ENCODE measurements at regions not wholly inside any gene's neighbourhood (a gene's known extent, or its start where the extent isn't known, plus 50 kb on each side); places are given as distances from the start of the nearest gene placed in this dataset.
"Not testable (repeated sequence)": the region's sequence is repeated elsewhere in the genome, so short reads cannot be mapped to it uniquely, and the experiment has no call there.

DNA sequence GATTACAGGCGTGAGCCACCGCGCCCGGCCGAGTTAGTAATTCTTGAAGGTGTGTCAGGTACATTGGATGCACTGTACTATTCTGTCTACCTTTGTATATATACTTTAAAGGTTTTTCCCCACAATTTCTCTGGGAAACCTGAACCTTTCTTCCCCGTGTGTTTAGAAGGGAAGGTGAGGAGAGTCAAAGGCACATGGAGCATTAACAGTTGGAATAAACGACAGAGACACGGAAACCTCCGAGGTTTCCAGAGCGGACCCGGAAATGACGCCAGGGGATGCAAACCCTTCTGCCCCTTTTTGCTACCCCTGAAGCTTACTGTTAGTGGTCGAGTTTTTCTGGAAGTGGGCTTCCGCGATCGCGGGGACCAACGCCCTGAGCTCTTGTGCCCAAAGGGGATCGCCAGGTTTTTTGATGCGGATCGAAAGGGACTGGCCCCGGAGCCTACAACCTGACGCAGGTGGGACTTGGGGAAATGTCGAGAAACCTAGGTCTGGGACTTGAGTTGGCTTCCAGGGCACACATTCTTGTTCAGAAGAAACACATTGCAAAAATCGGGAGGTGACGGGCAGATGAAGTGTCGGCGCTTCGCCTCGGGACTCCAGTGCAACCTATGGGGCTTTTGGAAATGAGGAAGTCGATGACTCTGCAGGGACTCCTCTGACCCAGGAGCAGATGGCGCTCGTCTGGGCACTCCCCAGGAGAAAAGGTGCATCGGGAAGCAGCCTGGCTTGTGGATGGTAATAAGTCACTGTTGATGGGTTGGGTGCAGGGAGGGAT is 218.2 kb downstream of the OR2B2 start:
- Histone ChIP-seq H2BK15ac (ENCODE audit: low read length) (no peak overlapping the region), H2BK120ac (ENCODE audit: low read depth, low read length) (no peak overlapping the region), H2BK5ac (ENCODE audit: low read length) (no peak overlapping the region), H4K8ac (ENCODE audit: low read depth, low read length) (no peak overlapping the region), H3K4me3 (ENCODE audit: low read length in 2 of 2) (peak overlapping the region; percentile 45 to 91), H3K36me3 (replicated peaks in 1 of 2; ENCODE audit: control insufficient read depth in 2 of 2, insufficient read depth in 2 of 2, low read length in 2 of 2) (no peaks in the 10 kb centered on the region), H3K4me1 (ENCODE audit: control insufficient read depth in 2 of 2, insufficient read depth in 1 of 2, low read depth in 1 of 2, low read length in 2 of 2) (peaks cover 0 to 3% of the 10 kb centered on the region in 2 donors), H3K18ac (ENCODE audit: low read length) (peak overlapping the region; percentile 20), H3K9ac (ENCODE audit: low read depth, low read length, poor library complexity) (no peak overlapping the region), H3K27ac (replicated peaks; ENCODE audit: low read length) (peak overlapping the region; percentile 47), H3K27me3 (ENCODE audit: control insufficient read depth in 3 of 3, insufficient read depth in 3 of 3, low read depth in 1 of 3, low read length in 3 of 3) (peaks cover 0 to 9% (median 0%) of the 10 kb centered on the region in 3 experiments), H2AFZ (ENCODE audit: low read length) (peak overlapping the region; percentile 91), H3K4ac (ENCODE audit: low read length) (no peak overlapping the region), H3K14ac (ENCODE audit: low read length) (no peak overlapping the region), H3K9me3 (replicated peaks in 1 of 2; ENCODE audit: control insufficient read depth in 2 of 2, insufficient read depth in 1 of 2, low read depth in 1 of 2, low read length in 2 of 2) (no peaks in the 10 kb centered on the region), H4K91ac (ENCODE audit: low read depth, low read length, poor library complexity) (no peak overlapping the region), H2BK12ac (ENCODE audit: low read length) (no peak overlapping the region), H2AK5ac (ENCODE audit: low read depth, low read length) (no peak overlapping the region), H3K23ac (ENCODE audit: low read depth, low read length, poor library complexity) (no peak overlapping the region), H3K4me2 (ENCODE audit: insufficient read depth, low read length, poor library complexity, severe bottlenecking) (peak overlapping the region; percentile 47), H3K79me1 (ENCODE audit: low read depth, low read length) (no peaks in the 10 kb centered on the region)
- DNase-seq (ENCODE audit: low spot score) = no peak
- no CpG with 5 or more reads among the region's 34 CpGs for WGBS, 2 donors (ENCODE audit: extremely low coverage in 2 of 2, insufficient read length in 2 of 2, insufficient replicate concordance in 1 of 2)

DNA sequence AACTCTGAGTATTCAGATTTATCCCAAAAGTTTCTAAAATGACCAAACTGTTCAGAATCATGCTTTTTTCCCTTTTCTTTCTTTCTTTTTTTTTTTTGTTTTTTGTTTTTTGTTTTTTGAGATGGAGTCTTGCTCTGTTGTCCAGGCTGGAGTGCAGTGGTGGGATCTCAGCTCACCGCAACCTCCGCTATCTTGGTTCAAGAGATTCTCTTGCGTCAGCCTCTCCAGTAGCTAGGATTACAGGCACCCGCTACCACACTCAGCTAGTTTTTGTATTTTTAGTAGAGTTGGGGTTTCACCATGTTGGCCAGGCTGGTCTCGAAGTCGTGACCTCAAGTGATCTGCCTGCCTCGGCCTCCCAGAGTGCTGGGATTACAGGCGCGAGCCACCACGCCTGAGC is 219.2 kb upstream of the ZNF184 start:
- not testable (repeated sequence) for H3K27ac ChIP-seq (replicated peaks; ENCODE audit: low read length); H3K36me3 ChIP-seq (replicated peaks in 1 of 2; ENCODE audit: control insufficient read depth in 2 of 2, insufficient read depth in 2 of 2, low read length in 2 of 2); H3K4me1 ChIP-seq (ENCODE audit: control insufficient read depth in 2 of 2, insufficient read depth in 1 of 2, low read depth in 1 of 2, low read length in 2 of 2); H2AFZ ChIP-seq (ENCODE audit: low read length); H2AK5ac ChIP-seq (ENCODE audit: low read depth, low read length); H3K9me3 ChIP-seq (replicated peaks in 1 of 2; ENCODE audit: control insufficient read depth in 2 of 2, insufficient read depth in 1 of 2, low read depth in 1 of 2, low read length in 2 of 2); H3K4me2 ChIP-seq (ENCODE audit: insufficient read depth, low read length, poor library complexity, severe bottlenecking); H3K4me3 ChIP-seq (ENCODE audit: low read length in 2 of 2); H3K4ac ChIP-seq (ENCODE audit: low read length); H3K14ac ChIP-seq (ENCODE audit: low read length); H4K91ac ChIP-seq (ENCODE audit: low read depth, low read length, poor library complexity); H3K27me3 ChIP-seq (ENCODE audit: control insufficient read depth in 3 of 3, insufficient read depth in 3 of 3, low read depth in 1 of 3, low read length in 3 of 3); H3K9ac ChIP-seq (ENCODE audit: low read depth, low read length, poor library complexity); H2BK12ac ChIP-seq (ENCODE audit: low read length); H3K18ac ChIP-seq (ENCODE audit: low read length); H4K8ac ChIP-seq (ENCODE audit: low read depth, low read length); H3K23ac ChIP-seq (ENCODE audit: low read depth, low read length, poor library complexity); H2BK15ac ChIP-seq (ENCODE audit: low read length); H2BK120ac ChIP-seq (ENCODE audit: low read depth, low read length); H3K79me1 ChIP-seq (ENCODE audit: low read depth, low read length); H2BK5ac ChIP-seq (ENCODE audit: low read length); DNase-seq (ENCODE audit: low spot score)
- no CpG with 5 or more reads among the region's 10 CpGs for WGBS, 2 donors (ENCODE audit: extremely low coverage in 2 of 2, insufficient read length in 2 of 2, insufficient replicate concordance in 1 of 2)

DNA sequence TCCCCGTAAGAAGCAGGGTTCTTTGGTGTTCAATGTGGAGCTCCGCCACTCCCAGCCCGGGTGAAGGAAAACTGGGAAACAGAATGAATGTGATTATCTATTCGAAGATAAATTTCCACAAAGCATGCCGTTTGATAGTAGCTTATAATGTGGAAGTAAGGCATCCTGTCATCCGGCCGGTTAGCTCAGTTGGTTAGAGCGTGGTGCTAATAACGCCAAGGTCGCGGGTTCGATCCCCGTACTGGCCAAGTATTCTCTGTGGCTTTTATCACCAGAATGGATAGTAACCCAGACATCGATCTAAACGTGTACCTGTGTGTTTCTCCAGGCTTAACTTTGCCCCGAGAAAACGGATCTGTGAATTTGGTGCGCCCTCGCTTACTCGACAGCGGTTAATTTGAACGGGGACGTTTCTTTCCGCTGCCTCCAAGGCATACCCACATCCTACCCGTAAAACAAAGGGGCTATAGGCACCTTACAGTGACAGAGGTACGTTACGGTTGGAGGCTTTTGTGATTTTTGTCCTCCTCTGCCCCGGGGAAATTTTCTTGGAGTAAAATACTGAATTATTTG is 215.2 kb upstream of the ZNF184 start:
- Histone ChIP-seq H3K9me3 (replicated peaks in 1 of 2; ENCODE audit: control insufficient read depth in 2 of 2, insufficient read depth in 1 of 2, low read depth in 1 of 2, low read length in 2 of 2) (no peaks in the 10 kb centered on the region), H3K4me2 (ENCODE audit: insufficient read depth, low read length, poor library complexity, severe bottlenecking) (peak overlapping the region; percentile 45), H2BK120ac (ENCODE audit: low read depth, low read length) (no peak overlapping the region), H3K4me1 (ENCODE audit: control insufficient read depth in 2 of 2, insufficient read depth in 1 of 2, low read depth in 1 of 2, low read length in 2 of 2) (no peaks in the 10 kb centered on the region), H2BK5ac (ENCODE audit: low read length) (no peak overlapping the region), H3K4me3 (ENCODE audit: low read length in 2 of 2) (peak overlapping the region; percentile 62 to 88), H2AK5ac (ENCODE audit: low read depth, low read length) (no peak overlapping the region), H2AFZ (ENCODE audit: low read length) (peak overlapping the region; percentile 93), H3K23ac (ENCODE audit: low read depth, low read length, poor library complexity) (no peak overlapping the region), H3K18ac (ENCODE audit: low read length) (no peak overlapping the region), H2BK15ac (ENCODE audit: low read length) (no peak overlapping the region), H3K27ac (replicated peaks; ENCODE audit: low read length) (peak overlapping the region; percentile 54), H4K8ac (ENCODE audit: low read depth, low read length) (no peak overlapping the region), H3K4ac (ENCODE audit: low read length) (no peak overlapping the region), H3K79me1 (ENCODE audit: low read depth, low read length) (no peaks in the 10 kb centered on the region), H3K36me3 (replicated peaks in 1 of 2; ENCODE audit: control insufficient read depth in 2 of 2, insufficient read depth in 2 of 2, low read length in 2 of 2) (no peaks in the 10 kb centered on the region), H3K9ac (ENCODE audit: low read depth, low read length, poor library complexity) (no peak overlapping the region), H2BK12ac (ENCODE audit: low read length) (no peak overlapping the region), H4K91ac (ENCODE audit: low read depth, low read length, poor library complexity) (no peak overlapping the region), H3K14ac (ENCODE audit: low read length) (no peak overlapping the region), H3K27me3 (ENCODE audit: control insufficient read depth in 3 of 3, insufficient read depth in 3 of 3, low read depth in 1 of 3, low read length in 3 of 3) (no peaks in the 10 kb centered on the region)
- no CpG with 5 or more reads among the region's 28 CpGs for WGBS, 2 donors (ENCODE audit: extremely low coverage in 2 of 2, insufficient read length in 2 of 2, insufficient replicate concordance in 1 of 2)
- DNase-seq (ENCODE audit: low spot score) = peak; percentile 88

DNA sequence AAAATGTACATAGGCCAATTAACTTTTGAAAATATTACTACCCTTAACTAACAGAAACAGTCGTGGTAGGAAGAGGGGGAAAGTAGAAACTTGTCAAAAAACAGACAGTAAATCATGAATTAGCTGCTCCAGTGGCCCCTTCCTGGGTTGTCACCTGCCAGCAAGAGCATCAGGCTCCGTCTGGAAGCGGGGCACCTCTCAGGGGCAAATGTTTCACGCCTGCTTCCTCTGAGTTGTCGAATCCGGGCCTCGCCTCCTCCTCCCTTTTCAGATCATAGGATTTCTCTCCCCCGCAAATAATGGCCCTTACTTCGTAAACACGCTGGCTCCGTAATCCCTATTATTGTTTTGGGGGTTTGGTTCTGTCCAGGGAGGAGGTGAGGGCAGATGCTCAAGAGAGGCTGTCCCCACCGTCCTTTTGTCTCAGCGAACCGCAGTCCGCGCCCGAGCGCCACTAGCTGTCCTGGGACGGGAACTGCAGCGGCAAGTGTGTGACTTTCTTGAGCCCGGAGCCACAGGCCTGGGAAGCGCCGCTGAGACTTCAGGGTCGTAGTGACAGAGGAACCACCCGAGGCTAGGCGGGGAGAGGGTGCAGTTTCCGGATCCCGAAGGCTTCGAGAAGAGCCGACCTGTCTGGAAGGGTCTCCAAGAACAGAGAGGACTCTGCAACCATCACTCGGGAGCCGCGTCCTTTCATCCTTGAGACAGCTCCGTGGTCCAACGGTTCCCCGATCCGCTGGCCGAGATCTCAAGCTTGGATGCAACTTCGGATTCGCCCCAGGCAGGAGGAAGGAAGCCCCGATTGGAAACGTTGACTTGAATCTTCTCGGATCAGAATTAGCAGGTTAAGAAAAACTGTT is 214.5 kb upstream of the ZNF184 start:
- H3K4me2 ChIP-seq (ENCODE audit: insufficient read depth, low read length, poor library complexity, severe bottlenecking) = peak overlapping the region; percentile 65
- no peak overlapping the region for H3K23ac ChIP-seq (ENCODE audit: low read depth, low read length, poor library complexity)
- H3K14ac ChIP-seq (ENCODE audit: low read length) = no peak overlapping the region
- H3K18ac ChIP-seq (ENCODE audit: low read length) = peak overlapping the region; percentile 5
- no peaks in the 10 kb centered on the region for H3K36me3 ChIP-seq (replicated peaks in 1 of 2; ENCODE audit: control insufficient read depth in 2 of 2, insufficient read depth in 2 of 2, low read length in 2 of 2)
- H3K27ac ChIP-seq (replicated peaks; ENCODE audit: low read length) = peak overlapping the region; percentile 54
- H2BK120ac ChIP-seq (ENCODE audit: low read depth, low read length) = no peak overlapping the region
- no peaks in the 10 kb centered on the region for H3K4me1 ChIP-seq (ENCODE audit: control insufficient read depth in 2 of 2, insufficient read depth in 1 of 2, low read depth in 1 of 2, low read length in 2 of 2)
- H2BK5ac ChIP-seq (ENCODE audit: low read length) = no peak overlapping the region
- DNase-seq (ENCODE audit: low spot score) = peak; percentile 81
- no peak overlapping the region for H4K8ac ChIP-seq (ENCODE audit: low read depth, low read length)
- no peak overlapping the region for H2AK5ac ChIP-seq (ENCODE audit: low read depth, low read length)
- H3K9ac ChIP-seq (ENCODE audit: low read depth, low read length, poor library complexity) = peak overlapping the region; percentile 66
- peak overlapping the region; percentile 62 to 88 for H3K4me3 ChIP-seq (ENCODE audit: low read length in 2 of 2)
- H3K4ac ChIP-seq (ENCODE audit: low read length) = no peak overlapping the region
- H2BK15ac ChIP-seq (ENCODE audit: low read length) = no peak overlapping the region
- H2AFZ ChIP-seq (ENCODE audit: low read length) = peak overlapping the region; percentile 93
- no peak overlapping the region for H4K91ac ChIP-seq (ENCODE audit: low read depth, low read length, poor library complexity)
- H3K79me1 ChIP-seq (ENCODE audit: low read depth, low read length) = no peaks in the 10 kb centered on the region
- no CpG with 5 or more reads among the region's 43 CpGs for WGBS, 2 donors (ENCODE audit: extremely low coverage in 2 of 2, insufficient read length in 2 of 2, insufficient replicate concordance in 1 of 2)
- no peak overlapping the region for H2BK12ac ChIP-seq (ENCODE audit: low read length)
- H3K9me3 ChIP-seq (replicated peaks in 1 of 2; ENCODE audit: control insufficient read depth in 2 of 2, insufficient read depth in 1 of 2, low read depth in 1 of 2, low read length in 2 of 2) = no peaks in the 10 kb centered on the region
- no peaks in the 10 kb centered on the region for H3K27me3 ChIP-seq (ENCODE audit: control insufficient read depth in 3 of 3, insufficient read depth in 3 of 3, low read depth in 1 of 3, low read length in 3 of 3)
